Fibroblast of skin of left biceps (primary cell): ENCODE measurements at regions not wholly inside any gene's neighbourhood (a gene's known extent, or its start where the extent isn't known, plus 50 kb on each side); places are given as distances from the start of the nearest gene placed in this dataset.

Experiments used
- DNase-seq, 2 experiments: peaks; one replicate each; pipeline ENCODE4 v3.0.0-alpha.2; 2013; ENCODE audit warnings: low read depth in 2 of 2

DNA sequence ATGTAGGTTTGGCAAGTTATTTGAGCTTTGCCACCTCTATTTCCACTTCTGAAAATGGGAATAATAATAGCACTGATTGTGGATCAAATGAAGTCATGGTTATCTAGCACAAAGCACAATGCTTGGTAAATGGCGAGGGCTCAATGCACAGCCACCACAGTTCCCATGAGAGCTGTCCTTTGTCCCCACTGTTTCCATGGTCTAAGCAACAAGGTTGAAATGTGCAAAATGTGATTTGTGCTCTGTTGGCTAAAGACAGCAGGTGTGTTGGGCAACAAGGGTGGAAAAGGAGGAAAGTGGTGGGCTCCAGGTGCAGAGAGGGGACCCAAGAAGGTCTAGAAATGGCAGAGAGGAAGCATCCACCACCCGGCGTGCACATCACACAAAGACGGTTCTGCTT lies 200.5 kb downstream of the TRIM29 start:
- no peak for DNase-seq

DNA sequence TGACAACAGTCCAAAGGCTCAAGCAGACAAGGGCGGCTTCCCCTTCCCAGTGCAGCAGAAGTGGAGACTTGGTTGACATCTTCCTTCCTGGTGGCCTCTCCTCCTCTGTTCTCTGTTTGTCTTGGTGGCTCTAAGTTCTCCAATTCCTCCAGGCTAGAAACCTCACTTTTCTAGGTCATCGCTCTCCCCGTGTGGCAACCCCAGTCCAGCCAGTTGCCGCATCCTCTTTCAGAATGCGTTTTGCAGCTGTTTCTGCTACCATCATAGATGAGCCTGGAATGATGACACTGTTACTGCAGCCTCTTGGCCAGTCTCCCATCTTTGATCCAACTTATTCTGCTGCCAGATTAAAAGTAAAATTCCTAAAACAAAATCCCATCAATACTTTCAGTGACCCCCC lies 201.5 kb downstream of the TRIM29 start:
- no peak for DNase-seq

DNA sequence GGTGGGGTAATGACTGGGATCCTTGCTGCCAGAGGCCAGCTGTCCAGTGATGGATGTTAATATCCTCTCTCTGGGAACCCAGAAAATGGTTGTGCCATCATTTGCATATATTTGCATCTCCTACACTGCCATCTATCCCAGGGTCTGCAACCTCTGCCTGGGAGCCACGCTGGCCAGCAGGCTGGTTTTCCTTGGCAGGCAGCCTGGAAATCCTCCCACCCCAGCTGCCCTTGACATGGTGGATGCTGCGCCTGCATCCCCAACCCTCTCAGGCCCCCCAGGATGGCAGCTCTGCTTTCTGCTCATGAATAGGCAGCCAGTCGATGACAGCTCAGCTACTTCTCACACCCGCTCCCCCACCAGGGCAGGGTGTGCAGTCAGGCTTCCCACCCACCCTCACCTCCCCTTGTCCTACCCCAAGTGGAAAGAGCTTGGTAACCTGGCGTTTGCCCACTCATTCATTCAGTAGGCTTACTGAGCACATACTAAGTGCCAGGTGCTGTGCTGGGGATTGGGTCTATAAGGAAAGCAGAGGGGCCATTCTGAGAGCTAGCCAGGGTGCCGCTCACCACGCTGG lies 202.5 kb downstream of the TRIM29 start:
- no peak for DNase-seq

DNA sequence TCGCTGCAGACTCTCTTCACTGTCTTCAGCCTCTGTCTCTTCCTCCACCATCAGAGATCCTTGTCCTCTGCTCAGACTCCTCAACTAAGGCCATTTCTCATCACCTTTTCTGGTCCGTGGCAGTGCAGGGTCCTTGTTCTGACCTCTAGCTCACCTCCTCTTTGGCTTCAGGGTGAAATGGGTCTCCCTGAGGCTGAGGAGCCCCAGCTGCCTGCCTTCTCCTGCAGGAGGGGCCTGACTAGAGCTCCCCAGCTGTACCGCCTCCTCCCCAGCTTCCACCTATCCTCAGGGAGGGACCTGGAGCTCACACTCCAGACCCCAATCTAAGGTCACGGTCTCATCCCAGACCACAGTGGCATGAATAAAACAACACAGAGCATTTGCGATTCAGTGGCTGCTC lies 203.0 kb downstream of the TRIM29 start:
- no peak for DNase-seq

DNA sequence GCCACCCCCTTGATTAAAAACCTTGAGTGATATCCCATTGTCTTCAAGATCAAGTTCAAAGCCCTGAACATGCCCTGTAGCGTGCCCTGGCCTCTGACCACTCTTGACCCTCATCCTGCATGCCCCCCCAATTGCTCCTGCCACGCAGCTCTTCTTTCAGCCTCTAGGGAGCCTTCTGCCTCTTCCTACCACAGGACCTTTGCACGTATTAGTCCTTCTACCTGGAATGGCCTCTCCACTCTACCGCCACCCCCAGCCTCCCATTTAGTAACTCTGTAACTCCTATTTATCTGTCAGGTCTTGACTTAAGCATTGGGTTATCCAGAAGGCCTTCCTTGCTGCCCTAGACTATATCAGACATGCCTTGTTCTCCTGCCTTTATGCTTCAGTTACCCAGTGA lies 203.6 kb downstream of the TRIM29 start:
- no peak for DNase-seq

DNA sequence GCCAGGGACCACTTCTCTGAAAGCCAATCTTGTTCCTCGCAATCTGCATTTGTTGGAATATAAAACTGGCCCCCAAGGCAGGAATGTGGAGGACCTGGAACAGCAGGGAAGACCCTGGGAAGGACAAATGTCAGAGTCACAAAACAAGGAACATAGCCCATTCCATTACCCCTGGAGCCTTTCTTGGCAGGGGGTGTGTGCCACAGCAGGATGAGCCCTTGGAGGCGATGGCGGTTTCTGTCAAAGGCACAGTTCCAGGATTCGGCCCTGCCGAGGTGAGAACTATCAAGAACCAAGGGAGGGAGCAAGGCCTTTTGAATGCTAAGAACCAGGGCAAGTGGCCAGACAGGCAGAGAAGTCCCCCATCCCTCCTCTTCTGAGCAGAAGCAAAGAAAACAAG lies 204.3 kb downstream of the TRIM29 start:
- DNase-seq = no peak

DNA sequence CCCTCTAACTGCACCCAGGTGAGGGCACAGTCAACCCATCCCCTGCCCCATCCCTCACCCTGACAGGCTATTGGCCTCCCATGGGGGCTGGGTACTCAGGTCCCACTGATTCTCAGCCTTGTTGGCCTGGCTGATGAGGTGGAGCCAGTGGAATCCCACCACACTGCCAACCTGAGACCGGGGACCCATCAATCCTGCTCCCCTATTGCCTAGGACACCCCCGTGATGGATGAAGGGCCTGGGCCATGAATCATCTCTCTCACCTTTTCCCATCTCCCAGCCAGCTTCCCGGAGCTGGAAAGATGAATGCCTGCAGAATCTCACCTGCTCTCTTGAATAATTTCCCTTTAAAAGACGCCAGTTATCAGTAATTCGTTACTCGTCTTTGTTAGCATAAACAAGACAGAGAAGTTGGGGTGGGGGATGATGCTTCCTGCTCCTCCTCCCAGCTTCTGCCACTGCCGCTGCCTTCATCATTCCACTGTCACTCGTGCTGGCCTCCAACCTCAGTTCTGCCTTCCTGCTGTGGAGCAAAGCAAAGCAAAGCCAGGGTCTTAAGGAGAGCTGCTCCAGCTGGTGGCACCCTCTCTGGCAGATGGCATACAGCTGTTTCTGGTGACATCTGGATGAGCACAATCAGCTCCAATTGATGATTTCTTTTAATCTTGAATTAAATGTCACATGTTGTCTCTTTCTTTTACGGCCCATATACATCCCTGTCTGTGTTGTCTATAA lies 204.0 kb upstream of the NECTIN1 start:
- DNase-seq = no peak

DNA sequence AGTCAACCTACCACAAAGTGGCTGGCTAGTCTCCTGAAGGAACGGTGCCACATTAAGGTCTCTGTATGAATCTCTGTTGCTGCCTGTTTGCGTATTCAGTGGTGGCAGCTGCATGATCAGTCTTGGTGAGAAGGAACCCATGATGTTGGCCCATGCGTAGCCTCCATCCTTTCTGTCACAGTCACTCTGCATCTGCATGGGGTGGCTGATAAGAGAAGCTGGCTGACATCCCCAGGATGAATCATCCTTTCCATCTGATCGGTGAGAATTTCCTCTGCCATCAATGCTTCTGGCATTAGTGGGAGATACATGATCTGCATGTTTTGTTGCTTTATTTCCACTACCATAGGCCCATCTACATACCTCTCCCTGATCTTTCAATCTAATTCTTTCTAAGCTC lies 199.0 kb upstream of the NECTIN1 start:
- no peak for DNase-seq

DNA sequence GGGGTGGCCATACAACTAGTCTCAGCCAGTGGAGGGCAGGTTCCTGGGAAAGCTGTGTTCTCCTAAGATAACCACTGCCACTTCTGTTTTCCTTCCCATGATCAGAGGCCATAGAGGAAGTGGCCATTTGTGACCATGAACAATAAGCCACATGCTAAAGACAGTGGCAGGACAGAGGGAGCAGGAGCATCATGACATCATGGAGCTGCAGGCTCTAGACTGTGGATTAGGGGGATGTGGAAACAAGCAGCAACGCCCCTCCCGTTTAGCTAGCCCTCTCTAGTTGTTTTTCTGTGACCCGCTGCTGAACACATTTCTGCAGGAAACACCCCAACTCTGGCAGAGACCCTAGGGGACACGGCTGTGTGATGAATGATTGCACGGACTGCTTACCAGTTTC lies 195.0 kb upstream of the NECTIN1 start:
- no peak for DNase-seq

DNA sequence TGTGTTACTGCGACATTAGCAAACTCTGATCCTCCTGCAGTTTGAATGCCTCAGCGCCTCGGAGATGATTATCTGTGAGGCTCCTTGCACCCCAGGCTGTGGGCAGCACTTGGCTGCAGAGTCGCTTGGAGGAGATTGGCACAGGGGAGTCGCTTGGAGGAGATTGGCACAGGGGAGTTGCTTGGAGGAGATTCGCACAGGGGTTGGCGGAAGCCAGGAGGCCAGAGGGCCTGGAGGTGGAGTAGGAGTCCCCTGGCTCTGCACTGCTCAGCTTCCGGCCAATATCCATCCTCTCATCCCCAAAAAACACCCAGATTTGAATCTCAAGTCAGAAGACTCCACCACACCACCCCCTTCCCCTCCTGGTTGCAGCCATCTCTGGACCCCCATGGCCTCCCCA lies 192.6 kb upstream of the NECTIN1 start:
- DNase-seq = no peak

DNA sequence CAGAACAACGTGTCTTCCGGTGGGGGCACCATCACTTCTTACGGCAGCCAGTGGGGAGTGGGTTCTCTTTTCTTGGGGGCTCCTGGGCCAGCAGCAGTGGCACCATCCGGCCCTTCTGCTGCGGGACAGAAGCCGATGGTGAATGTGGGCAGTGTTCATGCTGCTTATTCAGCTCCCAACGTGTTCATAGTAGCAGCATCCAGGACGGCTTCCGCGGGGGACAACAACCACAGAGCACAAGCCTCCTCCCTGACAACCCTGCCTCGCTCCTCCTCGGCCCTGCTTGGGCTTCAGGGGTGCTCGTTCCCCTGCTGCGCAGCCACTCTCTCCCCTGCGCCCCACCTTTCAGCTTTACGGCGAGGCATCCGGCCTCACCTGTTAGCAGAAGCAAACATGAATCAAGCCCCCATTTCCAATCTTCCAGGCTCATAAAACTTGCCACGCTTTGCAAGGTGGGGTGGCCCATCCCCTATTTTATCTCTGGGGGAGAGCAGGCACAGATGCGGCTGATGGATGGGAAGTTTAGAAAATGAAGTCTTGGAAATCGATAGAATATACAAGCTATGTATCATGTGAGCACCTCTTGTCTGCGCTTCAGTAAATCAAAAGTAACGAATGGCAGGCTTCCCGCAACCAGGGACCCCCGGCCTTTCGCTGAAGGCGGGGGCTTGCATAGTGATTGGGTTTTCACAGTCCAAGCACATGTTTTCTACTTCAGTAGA lies 191.8 kb upstream of the NECTIN1 start:
- no peak for DNase-seq

DNA sequence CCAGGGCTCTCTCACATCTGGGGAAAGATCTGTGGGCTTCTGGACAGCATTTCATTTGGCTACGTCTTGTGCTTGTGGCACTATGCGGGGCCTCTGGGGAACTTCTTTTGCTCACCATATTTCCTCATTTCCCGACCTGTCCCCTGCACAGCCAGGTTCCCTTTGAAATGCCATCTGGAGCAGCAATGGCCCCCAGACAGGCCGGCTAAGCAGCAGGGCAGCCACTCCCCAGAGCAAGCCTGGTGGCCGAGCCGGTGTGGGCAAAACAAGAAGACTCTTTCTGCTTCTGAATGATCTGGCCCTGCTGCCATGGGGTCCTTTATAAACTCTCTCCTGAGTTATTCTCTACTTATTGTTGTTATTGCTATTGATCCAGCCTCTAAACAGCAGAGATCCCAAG lies 190.7 kb upstream of the NECTIN1 start:
- no peak for DNase-seq

DNA sequence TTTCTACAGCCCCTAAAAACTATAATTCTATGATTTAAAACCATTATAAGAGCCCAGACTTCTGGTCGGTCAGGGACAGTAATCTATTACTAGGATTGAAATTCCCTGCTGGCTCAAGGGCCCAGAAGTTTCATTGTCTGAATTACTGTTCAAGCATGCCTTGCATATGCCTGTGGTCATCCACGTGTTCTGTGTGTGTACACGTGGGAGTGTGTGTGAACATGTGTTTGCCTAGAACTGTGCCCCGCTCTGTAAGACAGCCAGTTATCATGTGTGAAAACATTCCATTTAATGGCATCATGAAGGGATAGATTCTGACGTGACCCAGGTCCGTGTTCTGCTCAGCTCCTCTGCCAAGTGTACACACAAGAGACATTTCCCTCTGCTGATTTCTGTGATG lies 189.3 kb upstream of the NECTIN1 start:
- no peak for DNase-seq

DNA sequence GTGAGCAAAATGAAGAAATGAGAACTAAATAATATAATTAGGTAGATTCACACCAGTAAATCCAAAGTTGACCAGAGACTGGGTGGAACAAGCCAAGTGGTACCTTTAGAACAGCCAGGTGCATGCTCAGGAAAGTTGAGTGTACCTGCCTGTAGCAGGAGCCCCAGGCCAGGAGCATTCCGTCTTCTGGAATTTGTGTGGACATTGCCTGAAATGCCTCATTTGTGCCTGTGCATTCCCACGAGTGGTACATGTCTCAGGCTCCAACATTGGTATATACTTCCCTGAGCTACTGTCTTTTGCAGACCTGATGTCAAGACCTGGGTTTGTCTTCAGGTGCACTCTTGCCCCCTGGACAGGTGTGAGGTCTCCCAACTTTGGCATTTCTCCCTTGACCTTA lies 187.6 kb upstream of the NECTIN1 start:
- DNase-seq = no peak

DNA sequence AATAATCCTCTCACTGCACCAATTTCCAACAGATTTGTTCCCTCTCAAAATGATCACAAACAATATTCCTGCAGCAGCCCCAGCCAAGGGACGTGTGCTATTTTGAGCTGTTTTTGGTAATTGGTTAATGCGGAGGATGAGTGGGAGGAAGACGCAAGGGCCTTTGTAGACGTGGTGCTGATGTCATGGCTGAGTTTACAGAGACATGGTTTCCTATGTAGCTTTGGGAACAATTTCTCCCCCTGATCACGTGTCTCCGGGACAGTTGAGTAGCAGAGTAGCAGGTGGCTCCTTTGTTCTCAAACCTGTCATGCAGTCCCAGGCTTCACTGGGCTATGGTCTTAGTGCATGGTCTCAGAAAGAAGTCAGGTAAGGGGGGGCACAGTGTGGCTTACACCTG lies 183.2 kb upstream of the NECTIN1 start:
- DNase-seq = no peak

DNA sequence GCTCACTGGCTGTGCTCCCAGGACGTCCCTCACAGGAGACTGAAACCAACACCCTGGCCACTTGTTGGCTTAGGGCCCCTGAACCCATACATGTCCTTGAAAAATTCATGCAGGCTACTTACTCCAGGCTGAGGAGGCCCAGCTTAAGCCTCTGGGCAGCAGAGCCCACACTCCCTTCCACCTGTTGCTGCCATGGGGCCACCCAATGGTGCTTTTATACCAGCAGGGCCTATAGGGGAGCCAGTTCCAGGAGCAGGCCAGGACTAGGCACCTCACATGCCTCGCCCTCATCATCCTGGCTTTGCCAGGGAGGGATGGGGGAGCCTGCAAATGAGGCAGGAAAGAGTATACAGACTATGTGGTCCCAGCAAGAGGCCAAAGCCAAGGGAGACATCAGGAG lies 181.7 kb upstream of the NECTIN1 start:
- DNase-seq = no peak

DNA sequence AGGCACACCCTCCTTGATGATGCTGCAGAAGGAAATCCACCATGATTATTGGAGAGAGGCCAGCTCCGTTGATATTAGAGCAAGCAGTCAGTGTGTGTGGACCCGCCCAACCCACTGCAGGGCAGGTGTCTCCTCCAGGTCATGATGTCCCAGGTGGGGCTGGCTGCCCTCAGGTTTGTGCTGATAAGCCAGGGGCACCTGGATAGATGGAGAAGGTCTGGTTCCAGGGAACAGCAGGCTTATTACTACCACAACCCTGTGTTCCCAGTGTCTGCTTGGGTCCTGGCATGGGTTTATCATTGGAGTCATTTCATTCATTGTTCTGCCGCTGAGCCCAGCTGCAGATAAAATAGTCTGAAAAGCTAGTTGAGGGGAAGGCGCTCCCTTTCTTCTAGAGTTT lies 181.1 kb upstream of the NECTIN1 start:
- DNase-seq = no peak

DNA sequence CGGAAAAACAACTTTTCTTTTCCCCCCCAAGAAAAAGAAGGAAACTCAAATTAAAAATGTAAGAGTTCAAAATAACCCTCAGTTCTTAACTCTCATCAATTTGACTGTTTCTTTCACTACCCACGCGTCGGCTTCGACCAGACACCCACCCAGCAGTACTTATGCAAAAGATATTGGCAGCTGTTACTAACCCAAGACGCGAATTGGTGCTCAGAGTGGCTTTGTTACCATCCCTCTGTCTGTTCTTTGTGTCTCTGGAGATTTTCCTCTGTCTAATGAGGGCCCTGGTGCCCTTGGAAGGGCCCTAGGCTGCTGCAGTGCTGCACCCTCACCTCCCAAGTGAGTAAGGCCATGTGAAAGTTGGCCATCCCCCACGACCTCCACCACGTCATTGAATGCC lies 180.5 kb upstream of the NECTIN1 start:
- no peak for DNase-seq

DNA sequence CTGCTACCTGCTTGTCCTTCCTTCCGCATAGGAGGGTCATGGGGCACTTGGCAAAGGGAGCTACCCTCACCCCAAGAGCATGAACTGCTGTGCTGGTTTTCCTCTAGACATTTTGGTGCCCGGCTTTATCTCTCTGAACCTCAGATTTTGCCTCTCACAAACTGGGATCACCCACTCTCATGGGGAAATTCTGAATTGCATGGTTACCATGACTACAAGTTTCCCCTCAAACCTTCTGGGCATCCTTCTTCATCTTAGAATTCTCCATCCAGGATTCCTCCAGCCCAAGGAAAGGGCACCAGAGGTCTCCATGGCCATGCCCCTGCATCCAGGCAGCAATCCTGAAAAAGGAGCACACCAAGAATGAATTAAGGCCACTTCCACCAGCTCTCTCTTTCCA lies 180.1 kb upstream of the NECTIN1 start:
- no peak for DNase-seq

DNA sequence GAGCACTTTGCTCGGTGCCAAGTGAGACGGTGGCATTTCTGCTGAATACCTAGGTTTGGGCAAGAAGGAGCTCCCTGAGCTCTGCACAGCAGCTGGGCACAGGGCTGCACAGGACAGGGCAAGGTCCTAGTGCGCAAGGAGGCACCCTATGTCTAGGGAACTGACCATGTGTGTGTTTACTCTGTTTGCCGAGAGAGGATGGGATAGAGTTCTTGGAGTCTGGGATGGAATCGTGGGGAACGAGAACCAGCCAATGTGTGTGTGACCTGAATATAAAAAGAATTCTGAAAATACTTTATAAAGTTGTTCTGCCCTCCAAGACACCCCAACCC lies 179.5 kb upstream of the NECTIN1 start:
- DNase-seq = no peak

DNA sequence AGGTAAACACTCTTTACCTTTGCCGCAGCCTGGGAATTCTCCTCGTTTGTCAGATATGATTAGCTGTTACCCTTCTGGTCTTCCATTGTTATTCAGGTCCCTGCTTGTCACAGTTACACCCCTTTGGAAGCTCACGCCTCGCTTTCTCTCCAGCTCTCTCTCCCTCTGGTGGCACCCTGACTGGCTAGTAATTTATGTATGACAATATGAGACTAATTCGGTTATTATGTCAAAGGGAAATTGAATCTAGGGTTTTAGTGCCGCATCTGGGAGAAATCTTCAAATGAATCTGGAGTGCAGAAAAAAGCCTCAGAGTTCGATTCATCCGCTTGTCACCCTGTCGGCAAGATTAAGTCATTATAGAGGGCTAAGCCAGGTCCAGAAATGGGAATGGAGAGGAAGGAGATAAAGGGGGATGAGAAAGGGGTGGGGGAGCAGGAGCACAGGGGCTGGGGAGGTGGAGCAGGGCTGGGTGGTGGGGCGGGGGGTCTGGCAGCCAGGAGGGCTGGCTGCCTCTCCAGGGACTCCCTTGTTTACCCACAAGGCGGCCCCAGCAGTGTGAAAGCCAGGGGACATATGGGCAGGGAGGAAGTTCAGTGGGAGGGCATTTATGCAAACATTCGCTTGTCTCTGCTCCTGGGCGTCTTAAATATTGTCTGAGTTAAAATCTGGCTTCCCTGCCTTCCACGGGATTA lies 179.0 kb upstream of the NECTIN1 start:
- no peak for DNase-seq

DNA sequence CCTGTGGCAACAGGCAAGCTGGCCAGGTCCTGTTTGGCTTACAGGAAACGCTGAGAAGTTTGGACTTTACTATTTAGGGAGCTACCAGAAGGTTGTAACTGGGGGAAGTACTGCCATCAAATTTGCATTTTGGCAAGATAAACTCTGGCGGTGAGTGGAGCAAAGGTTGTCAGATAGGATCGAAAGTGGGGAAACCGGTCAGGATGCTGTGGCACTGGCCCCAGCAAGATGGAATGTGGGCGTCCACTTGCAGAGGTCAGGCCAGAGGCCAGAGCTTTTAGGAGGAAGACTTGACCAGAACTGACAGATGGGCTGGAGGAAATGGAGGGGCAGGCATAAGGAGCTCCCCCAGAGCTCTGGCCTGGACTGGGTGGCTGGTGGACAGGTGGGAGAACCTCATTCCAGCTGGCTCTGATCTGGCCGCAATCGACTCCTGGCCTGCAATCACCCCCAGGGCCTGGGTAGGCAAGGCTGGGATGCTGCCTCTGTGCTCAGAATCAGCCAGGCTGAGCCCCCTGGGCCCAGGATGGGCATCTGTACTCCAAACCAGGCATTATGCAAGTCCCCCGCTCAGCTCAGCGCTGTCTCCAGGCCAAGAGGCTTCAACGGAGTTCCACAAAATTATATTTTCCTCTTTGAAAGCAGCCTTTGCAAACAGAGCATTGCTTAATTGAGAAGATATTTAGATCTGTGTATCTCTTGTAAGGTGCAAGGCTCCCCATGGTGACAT lies 178.3 kb upstream of the NECTIN1 start:
- DNase-seq = no peak
